Fibroblast of pulmonary artery (primary cell): ENCODE measurements at regions not wholly inside any gene's neighbourhood (a gene's known extent, or its start where the extent isn't known, plus 50 kb on each side); places are given as distances from the start of the nearest gene placed in this dataset.
A peak's percentile ranks its signal among the peaks of the same experiment; 100 is the strongest.

Experiments used
- DNase-seq: peaks from one replicate; pipeline ENCODE4 v3.0.0-alpha.2; 2010; ENCODE audit warnings: low read depth
- H3K4me3 ChIP-seq: replicated peaks from 2 replicates; pipeline ENCODE4 v1.5.1; 2011; ENCODE audit warnings: low read depth, mild to moderate bottlenecking, control low read depth, low read length, moderate library complexity
- TF ChIP-seq, protein P1 (sequence below): IDR thresholded peaks from 2 replicates; pipeline ENCODE4 v1.5.1; 2011; ENCODE audit warnings: mild to moderate bottlenecking, control low read depth, low read length, inconsistent platforms; ENCODE audit errors: missing control alignments

DNA sequence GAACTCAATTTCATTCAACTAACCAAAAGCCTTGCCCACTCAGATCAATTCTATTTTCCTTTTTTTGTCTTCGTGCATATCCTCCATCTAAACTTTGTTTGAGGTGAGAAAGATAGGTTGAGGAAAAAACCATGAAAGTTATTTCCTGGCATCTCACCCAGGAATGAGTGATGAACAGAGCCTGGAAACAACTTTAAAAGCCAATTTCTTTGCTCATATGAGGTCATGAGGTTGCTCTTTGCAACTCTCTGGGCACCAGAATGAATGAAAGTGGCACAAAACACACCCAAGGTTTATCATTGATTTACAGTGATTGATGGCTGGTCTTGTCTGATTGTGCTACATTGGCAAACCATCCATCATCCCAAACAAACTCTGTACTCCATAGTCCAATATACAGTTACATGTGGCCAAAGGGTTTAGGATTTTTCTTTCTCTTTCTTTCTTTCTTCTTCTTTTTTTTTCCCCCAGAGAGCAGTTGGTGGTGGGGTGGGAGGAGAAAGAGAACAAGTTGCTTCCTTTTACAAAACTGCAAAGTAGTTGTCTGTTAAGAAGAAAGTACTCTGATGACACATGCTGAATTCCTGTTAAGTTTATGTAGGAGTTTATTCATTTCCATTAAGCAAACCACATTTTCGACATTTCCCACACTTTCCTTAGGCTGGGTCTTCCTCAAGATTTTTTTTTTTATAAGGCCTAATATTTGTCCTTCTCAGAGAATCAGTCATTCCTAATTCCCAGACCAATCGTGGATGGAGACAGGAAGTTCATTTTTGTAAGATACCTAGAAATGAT lies 575.9 kb upstream of the ZEB2 start:
- peak; percentile 72 for DNase-seq
- no peak overlapping the region for H3K4me3 ChIP-seq
- TF ChIP-seq, protein P1, sequence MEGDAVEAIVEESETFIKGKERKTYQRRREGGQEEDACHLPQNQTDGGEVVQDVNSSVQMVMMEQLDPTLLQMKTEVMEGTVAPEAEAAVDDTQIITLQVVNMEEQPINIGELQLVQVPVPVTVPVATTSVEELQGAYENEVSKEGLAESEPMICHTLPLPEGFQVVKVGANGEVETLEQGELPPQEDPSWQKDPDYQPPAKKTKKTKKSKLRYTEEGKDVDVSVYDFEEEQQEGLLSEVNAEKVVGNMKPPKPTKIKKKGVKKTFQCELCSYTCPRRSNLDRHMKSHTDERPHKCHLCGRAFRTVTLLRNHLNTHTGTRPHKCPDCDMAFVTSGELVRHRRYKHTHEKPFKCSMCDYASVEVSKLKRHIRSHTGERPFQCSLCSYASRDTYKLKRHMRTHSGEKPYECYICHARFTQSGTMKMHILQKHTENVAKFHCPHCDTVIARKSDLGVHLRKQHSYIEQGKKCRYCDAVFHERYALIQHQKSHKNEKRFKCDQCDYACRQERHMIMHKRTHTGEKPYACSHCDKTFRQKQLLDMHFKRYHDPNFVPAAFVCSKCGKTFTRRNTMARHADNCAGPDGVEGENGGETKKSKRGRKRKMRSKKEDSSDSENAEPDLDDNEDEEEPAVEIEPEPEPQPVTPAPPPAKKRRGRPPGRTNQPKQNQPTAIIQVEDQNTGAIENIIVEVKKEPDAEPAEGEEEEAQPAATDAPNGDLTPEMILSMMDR: no peak

DNA sequence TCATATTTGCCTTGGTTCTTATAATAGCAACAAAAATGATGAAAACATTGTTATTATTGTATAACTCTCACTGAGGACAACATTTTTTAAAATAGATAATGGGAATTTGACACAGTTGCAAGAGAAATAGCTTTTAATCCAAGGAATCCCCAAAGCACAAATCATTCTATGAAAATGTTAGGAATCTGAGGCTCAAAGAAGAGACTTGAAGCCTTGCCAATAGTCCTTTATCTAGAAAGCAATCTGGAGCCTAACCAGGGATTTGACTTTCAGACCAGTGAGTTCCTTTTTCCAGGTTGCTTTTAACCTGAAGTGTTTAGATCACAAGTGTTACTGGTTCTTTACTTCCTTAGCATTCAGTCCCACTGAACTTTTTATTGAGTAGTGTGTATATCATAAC lies 574.5 kb upstream of the ZEB2 start:
- TF ChIP-seq, protein P1: no peak
- DNase-seq: peak; percentile 49
- no peak overlapping the region for H3K4me3 ChIP-seq

DNA sequence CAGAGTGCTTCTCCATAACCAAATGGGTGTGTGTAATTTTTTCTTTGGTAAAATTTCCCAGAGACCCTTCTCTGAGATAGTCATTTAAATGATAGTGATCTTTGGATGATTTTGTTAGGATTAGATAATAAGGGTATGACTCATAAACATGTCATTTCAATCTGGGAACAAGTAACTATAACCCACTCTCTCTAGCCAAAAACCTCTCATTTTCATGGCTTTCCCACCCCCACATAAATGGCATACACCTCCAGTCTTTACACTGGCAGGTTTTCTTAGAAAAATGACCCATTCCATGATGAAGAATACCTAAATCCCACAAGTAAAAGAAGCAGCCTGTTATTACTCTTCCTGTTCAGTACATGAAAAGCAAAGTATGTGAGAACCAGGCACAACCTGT lies 572.0 kb upstream of the ZEB2 start:
- no peak for DNase-seq
- no peak overlapping the region for H3K4me3 ChIP-seq
- TF ChIP-seq, protein P1: no peak

DNA sequence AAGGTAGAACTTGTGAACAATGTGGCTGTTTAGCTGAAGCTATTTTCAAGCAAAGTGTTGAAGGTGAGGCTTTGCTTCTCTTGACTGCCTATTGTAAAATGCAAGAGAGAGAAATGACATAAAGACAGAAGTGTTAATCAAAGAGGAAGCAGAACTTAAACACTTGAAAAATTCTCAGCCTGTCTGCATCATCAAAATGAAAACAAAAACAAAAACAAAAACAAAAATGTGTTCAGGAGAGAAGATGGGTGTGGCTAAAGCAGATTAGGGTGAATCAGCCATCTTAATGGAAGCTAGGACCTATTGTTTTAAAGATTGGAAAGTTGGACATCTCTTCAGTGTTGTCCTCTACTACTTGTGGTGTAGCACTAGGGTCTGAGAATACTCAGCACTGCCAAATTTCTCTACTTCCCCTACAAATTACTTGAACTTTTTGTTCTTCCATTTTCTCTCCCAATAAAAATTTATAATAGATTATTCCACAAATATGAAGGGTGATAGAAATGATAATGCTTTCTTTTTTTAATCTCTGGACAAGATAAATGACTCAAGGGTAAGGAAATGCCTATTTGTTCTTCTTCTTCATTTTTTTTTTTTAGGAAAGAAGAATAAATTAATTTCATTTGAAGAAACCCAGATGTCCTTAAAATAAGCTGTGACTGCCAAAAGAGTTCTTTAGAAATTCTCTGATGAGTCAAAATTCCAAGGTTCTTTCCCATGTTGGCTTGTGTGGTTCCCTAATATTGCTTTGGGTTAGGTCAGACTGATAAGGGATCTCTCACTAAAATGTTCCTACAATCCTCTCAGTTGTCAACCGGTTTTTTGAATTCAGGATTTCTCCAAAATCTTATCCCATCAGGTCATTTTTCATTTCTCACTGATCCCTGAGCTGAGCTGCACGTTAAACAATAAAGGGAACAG lies 571.2 kb upstream of the ZEB2 start:
- peak; percentile 63 for DNase-seq
- TF ChIP-seq, protein P1: no peak
- H3K4me3 ChIP-seq: no peak overlapping the region

DNA sequence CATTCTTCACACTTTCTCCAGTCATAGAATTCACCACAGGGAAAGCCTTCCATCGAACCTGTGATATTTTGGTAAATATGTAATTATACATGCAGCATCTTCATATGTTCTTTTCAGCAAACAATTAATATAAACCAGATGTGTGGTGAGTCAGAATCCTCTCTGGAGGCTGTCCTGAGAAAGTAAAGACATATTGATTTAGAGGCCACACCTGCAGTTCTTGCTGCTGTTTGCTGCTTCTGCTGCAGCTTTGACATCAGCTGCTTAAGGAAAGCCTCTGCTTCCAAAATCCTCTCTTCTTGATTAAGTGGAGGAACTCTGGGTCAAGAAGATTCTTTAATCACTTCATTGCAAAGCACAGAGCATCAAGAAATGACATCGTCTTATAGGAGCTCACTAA lies 568.8 kb upstream of the ZEB2 start:
- DNase-seq: no peak
- no peak overlapping the region for H3K4me3 ChIP-seq
- TF ChIP-seq, protein P1: no peak

DNA sequence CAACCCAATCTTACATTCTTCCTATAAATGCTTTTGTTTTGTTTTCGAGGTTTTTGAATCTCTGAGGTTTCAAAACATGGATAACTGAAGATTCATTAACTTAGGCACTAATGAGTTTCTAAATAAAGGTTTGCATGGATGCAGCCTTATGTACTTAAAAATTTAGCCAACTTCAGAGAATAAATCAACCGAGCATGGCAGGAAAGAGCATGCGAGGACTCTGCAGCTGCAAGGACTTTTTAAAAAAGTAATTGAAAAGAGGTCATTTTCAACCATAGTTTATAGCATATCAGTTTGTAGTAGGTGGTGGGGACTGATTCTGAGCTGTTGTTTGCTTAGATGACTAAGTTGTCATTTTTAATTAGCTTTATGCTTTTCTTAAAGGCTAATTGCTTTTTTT lies 567.0 kb upstream of the ZEB2 start:
- TF ChIP-seq, protein P1: no peak
- no peak overlapping the region for H3K4me3 ChIP-seq
- DNase-seq: no peak
